GM18858 (cell line): ENCODE measurements at regions not wholly inside any gene's neighbourhood (a gene's known extent, or its start where the extent isn't known, plus 50 kb on each side); places are given as distances from the start of the nearest gene placed in this dataset.

Experiments used
- ATAC-seq: cut with Tn5 transposase; IDR thresholded peaks from one replicate; pipeline ENCODE4 v1.9.1; 2021; ENCODE audit not compliant: unreplicated experiment

DNA sequence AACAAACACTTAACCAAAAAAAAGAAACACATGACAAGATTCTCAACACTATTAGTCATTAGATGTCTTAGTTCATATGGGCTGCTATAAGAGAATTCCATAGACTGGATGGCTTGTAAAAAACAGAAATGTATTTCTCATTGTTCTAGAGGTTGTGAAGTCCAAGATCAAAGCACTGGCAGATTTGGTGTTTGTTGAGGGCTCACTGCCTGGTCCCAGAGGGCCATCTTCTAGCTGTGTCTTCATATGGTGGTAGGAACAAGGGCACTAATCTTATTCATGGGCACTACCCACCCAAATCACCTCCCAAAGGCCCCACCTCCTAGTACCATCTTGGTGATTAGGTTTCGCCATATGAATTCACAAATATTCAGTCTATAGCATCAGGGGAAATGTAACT is 162.5 kb upstream of the SDK2 start:
- no peak for ATAC-seq

DNA sequence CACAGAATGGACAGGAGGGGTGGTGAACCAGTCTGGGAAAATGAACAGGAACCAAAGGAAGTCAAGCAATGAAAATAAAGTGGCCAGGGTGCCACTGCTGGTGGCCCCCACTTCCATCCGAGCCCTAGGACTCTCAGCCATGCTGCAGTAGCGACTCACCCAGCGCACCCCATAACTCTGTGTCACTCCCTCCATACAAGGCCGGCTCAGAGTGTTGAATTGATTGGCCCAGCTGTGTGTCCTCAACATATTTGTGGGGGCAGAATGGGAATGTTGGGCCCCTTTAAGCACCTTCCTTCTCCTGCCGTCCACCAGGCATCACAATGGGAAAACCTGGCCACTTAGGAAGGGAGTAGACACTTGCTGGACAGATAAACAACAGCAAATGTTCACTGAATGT is 169.0 kb upstream of the SDK2 start:
- ATAC-seq, result no peak

DNA sequence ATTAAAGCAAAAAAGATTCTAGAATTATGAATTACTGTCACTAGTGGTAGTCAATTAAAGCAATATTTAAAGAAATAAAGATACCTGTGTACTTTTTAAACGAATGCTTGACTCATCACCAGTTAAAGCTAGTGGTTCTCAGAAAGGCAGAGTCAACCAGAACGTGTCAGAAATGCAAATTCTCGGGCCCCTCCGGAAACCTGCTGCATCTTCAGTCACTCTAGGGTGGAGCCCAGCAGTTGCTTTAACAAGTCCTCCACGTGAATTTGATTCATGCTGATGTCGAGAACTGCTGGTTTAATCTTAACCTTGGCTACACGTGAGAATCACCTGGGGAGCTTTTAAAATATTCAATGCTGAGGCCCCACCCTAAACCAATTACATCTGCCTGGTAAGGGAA is 169.8 kb upstream of the SDK2 start:
- ATAC-seq, result no peak

DNA sequence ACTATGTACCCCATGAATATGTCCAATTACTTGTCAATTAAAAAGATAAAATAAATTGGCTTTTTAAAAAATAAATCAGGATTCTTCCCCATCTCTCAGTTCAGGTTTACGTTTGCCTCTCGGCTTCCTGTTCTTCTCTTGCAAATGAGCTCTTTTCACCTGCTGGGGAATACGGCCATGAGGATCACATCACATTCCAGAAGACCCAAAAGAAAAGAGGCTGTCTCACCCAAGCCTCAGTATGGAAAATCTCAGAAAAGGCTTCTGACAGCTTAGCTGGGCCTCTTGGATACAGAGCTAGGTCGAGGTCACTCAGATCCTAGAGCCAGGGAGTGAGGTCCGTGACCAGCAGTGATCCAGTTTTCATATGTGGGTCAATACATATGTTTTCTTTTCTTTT is 171.2 kb upstream of the SDK2 start:
- no peak for ATAC-seq

DNA sequence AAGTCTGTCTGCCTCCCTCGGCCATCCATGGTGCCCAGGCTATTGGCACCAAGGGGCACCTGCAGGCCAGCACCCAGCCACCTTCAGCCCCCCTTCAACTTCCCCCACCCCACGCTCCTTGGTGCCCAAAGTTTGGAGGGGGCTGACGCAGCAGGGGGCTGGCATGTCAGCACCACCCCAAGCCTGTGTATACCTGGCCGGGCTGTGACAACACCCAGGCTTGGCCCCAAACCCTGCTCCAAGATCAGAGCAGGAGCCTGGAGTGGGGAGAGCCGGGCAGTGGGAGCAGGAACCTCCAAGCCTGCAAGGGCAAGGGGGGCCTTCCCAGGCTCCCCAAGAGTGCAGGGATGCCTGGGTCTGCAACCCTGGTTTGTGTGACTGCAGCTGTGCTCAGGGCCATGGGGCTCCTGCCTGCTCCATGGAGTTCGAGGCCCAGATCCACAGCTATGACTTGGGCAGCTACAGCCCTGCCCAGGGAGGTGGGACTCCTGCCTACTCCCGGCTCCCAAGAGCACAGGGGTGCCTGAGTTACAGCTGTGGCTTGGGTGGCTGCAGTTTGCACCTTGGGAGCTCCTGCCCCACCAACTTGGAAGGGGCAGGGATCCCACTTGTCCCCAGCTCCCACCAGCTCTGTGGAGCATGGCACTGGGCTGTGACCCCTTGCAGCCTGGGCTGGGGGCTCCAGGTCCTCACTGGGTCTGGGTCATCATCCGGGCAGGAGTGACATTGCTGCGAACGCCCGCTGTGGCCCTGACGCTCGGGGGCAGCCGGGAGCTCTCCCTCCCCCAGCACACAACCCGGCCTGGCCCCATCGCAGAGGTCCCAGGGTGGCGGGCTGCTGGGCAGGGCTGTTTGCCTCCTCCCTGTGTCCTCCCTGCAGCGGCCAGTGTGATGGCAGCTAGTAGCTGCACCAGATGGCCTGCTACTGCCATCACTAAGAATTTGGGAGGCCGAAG is 175.5 kb upstream of the SDK2 start:
- ATAC-seq, result no peak

DNA sequence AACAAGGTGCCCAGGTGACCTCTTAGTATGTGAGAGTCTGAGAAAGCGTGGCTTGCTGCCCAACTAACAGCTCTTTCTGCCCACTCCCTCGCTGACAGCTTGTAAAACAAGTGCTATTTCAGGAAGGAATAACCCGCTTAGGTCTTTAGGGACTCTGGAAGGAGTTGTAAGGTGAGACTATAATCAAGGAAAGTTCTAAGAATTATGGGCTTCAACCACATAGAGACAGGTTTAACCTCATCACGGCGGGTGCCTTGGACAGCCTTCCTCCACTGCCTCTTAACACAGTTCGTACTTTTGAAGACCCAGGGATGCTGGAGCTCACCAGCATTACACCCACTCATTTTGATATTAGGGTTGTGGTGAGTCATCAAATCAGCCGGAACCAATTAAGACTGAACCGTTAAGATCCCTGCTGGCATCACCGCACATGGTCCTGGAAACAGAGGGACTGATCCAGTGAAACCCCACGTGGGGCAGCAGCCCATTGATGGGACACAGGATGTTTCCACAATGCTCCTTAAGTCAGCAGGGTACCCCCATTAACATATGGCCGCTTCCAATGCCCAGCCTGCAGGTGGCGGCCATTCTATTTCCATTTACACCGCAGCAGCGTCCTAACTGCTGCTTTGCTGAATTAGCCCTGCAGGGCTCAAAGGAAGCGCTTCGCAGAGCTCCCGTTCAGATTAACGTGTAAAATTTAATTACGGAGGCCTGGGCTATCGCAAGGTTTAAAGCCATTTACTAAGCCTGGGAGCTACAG is 176.6 kb upstream of the SDK2 start:
- ATAC-seq, result no peak

DNA sequence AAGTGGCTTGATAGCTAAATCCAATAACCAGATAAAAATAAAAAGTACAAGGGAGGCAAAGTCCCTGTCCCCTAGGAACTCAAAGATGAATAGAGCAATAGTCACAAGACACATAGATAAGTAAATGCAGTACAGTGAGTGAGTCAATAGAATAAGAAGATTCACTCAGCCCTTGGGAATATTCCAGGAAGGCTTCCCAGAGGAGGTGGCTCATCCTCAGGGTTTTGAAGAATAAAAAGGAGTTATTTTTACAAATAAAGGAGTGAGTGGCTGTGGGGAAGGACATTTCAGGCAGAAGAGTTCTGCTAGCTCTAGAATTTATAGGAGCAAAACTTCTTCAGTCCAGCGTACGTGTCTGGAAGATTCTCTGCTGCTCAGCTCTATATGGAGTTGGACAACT is 177.4 kb upstream of the SDK2 start:
- no peak for ATAC-seq

DNA sequence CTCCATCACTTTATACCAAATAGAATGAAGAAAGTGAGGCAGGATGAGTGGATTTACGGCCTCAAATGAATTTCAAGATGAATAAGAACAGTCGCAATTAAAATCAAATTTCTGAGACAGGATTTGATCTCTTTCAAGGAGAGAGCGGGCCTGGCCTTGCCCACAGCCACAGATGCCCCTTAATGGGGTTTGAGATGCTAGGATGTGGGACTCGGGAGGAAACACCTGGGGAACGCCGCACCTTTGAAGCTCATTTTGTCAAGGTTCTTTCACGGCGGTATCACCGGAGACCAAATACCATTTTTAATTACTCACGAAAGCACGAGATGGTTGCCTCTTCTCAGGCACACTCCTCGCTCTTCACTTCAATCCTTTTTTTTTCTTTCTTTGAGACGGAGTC is 178.1 kb upstream of the SDK2 start:
- ATAC-seq, result no peak

DNA sequence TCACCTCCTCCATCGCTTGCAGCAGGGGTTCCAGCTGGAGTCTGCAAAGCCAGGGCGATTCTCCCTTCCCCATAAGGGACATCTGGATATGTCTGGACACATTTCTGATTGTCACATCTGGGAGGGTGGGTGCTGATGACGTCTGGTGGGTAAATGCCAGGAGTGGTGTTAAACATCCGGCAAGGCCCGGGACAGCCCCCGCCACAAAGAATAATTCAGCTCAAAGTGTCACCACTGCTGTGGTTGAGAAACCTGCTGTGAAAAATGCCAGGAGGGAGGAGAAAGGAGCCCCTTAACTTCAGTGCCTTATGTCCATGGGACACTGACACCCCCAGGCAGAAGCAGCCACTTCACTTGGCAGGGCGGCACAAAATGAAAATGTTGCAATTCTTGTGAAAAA is 179.4 kb upstream of the SDK2 start:
- ATAC-seq, result no peak

DNA sequence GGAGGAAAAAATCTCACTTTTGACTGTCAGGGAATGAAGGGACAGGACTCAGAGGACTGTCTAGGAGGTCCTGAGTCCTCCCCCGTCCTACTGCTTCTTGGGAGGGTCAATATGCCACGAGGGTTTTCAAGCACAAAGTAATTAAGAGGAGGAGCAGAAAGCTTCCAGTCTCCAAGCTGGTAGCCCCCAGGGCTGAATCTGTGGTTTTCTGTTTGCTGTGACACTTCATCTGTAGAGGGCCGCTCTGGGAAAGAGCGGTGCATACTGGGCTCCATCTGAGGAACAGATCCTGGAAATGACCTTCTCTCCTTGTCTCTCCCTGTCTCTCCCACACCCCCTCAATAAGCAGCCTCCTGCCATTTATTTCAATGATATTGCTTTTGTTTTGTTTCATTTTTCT is 180.1 kb upstream of the SDK2 start:
- ATAC-seq, result no peak

DNA sequence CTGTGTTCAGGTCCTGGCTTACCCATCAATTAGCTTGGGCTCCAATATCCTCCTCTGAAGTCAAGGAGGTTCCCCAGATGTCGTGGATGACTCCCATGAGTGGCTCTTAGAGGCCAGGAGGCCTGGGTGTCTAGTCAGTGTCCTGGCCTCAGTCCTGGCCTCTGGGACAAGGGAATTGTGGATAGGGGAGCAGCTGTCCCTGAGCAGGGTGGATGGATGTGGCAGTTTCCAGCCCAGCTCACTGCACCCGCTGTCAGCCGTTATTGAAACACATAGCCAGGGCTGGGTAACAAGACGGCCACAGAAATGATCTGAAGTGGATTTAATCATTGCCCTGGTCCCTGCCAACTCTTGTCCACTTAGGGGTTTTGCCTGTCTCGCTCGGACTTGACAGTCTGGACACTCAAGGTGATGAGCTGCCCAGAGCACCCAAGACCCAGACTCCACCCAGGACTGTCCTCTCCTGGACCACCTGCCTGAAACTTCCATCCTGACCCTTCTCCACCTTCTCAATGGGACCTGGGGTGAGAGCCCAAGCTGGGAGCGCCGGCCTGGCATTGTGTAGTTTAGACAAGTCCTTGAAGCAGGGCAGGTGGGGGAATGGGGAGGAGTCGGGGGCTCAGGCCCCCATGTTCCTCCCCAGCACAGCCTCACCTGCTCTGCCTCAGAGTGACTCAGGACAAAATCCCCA is 182.1 kb upstream of the SDK2 start:
- no peak for ATAC-seq

DNA sequence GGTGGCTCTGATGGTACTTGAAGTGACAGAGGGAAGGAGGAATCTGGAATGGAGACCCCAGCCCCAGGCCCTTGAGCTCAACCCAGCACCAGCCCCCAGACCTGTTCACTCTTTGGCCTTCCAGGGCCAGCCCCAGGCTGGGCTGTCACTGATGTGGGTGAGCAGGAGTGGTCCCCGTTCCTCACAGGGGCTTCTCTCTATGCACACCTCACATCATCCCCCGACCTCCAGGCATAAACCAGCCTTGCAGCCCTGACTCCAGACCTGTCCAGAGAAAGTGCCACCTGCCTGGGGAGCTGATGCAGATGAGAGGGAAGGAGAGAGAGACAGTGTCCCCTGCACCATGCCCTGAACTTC is 182.6 kb upstream of the SDK2 start:
- no peak for ATAC-seq

DNA sequence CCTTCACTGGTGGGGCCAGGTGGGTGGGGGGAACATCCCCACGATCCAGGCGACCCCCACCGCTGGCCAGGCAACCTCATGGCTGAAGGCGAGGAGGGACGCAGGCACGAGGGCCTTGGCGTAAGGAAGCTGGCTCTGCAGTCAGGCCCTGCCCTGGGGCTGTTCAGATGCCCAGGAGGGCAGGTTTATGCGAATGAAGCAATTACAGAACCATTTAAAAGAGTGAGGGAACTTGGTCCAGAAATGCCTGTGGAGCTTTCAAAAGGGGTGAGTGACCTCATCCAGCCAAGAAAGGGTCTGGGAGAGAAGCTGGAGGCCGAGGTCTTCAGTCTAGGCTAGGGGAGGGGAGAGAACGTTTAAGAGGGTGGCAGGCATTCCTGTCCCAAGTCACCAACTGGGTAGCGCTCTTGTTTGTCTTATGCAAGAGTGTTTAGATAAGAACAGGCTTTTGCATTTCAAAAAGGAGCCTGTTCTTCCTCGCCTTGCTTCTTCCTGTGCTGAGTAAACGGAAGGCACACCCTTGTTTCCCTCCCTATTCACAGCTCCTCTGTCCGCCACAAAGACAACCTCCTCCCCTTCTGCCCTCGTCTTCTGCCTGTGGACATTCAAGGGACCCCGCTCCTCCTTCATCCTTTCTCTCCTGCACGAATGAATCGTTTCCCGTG is 183.5 kb upstream of the SDK2 start:
- no peak for ATAC-seq

DNA sequence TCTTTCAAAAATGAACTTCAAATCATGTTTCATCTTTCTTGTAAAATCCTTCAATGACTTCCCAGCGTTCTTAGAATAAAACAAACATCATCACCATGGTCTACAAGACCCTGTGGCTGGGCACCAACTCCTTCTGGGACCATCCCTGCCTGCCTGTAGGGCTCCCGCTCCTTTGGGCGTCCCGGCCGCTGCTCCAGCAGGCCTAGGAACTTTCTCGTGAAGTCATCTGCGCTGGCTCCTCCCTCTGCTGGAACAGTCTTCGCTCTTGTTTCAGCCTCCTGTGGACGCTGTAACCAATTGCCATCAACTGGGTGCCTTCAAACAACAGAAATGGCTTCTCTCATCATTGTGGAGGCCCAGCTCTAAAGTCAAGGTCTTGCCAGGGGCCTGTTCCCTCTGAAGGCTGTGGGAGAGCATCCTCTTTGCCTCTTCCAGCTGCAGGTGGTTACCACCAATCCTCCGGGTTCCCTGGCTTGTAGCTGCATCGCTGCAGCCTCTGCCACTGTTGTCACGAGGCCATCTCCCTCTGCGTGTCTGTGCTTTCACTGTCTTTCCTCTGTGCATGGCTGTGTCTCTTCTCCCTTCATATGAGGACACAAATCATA is 185.5 kb upstream of the SDK2 start:
- no peak for ATAC-seq

DNA sequence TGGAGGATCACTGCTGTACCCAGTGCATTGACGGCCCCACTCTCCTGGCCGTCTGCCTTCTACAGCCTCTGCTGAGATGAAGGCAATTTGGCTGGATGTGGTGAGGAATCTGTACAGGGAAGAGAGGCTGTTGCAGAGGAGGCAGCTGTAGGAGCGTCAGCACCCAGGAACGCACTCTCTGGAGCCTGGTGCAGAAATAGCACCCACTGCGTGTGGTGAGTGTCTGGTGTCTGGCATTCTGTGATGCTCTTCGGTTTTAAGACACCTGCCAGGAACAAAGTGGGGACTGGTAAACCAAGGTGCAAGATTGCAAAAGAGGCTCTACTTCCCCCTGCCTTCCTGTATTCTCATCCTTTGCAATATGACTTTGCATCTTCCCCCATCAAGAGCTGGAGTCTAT is 187.5 kb upstream of the SDK2 start:
- ATAC-seq, result no peak

DNA sequence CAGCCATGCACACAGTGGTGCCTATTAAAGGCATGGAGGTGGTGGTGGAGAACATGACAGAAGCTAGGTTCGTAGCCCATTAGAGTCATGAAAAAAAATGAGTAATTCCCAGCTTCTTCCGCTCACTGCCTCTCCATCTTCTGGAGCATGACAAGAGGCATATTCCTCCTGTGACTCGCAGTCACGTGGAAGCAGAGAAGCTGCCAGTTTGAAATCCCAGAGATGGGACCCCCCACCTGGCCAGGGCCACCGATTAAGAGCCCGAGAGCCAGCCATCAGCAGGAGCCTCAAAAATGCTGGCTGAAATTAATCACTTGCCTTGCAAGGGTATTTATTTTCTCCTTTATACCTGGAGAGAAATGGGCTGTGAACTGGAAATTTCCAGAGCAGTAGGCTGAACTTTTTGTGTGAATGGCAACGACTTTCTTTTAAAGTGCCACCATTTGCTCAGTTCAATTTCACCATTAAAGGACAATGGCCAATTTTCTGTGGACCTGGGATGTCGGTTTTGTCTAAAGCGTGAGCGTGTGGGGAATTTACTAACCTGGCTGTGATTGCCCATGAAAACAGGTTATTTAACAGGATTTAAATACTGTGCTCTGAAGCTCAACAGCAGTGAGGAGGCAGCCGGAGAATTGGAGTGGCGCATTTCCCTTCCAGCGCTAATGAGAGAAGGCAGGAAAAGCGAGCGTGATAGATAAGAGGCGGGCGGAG is 189.7 kb upstream of the SDK2 start:
- ATAC-seq, result no peak

DNA sequence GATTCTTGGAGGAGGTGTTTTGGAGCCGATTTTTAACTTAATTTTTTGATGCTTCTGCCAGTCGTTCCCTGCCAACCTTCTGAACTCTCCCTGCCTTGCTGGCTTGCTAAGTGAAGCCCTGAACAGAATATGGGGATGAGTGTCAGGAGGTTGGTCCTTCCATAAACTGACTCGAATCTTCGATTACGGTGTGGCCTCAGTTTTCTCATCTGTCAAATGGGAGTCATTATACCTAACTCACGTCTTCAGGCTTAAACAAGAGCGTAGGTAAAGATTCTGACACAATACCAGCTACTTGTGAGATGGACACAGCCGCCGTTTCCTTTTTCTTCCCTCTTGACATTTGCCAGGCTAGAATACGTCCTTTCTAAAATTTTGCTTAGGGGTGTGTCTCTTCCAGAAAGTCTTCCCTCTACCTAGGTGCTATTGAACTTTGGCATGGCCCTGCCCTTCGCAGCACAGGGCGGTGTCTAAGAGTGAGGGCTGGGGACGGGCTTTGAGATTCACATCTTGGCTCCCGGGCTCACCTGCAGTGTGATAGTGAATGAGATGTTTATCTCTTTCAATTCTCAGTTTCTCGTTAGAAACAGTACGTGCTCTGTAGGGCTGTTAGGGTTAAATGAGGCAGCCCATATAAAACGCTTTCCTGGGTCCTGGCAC is 190.6 kb upstream of the SDK2 start:
- no peak for ATAC-seq

DNA sequence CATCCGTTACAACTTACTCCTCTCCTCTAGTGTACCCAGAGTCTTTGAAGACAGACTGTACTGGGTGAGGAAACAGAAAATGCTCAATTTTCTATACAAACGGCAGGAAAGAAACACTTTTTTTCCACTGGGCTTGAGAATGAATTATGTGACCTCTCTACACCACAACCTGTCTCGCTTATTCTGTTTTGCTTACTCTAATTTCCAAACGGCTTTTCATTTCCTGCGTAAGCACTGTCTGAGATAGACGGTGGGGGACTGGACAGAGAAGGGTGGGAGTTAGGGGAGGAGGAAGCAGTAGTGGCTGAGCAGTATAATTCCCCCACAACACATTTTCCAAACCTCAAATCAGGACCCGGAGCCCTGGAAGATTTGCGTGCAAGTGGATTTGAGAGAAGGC is 191.4 kb upstream of the SDK2 start:
- no peak for ATAC-seq

DNA sequence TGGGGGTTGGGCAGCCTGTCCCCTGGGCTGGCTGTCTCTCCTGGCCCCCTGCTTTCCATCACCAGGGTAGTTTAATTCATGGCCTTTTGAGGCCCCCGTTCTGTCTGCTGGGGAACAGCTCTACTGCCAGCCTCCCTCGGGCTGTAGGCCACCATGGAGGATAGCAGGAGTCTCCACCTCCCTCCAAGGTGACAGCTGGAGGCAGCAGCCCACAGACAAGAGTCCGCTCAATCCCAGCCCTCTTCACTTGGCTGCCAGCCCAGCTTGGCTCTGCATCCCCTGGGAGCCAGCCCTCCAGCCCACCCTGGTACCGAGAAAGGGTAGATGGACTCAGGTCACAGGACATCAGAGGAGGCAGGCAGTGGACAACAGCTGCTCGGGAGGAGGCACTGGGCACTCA is 194.6 kb upstream of the SDK2 start:
- ATAC-seq, result no peak

DNA sequence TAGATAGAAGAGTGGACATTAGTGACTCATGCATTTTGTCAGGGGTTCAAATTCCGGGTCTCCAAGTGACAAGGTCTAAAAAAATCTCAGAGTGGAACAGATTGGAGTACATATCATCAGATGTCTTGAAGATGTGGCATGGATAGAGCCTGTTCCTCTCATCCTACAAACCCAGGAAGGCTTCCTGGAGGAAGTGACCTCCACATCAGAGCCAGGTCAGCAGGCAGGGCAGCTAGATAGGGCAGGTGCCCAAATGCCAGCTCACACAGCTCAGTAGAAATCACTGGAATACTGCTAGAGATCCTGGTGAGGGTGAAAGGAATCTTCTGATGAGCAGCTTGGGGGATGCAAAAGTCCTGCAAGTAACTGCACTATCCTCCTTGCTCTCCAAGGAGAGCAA is 196.6 kb upstream of the SDK2 start:
- no peak for ATAC-seq
